Thyroid gland (tissue), 4 donors: ENCODE measurements at regions not wholly inside any gene's neighbourhood (a gene's known extent, or its start where the extent isn't known, plus 50 kb on each side); places are given as distances from the start of the nearest gene placed in this dataset.

Source experiments
- DNase-seq, 2 donors: peaks; one replicate each; pipeline ENCODE4 v3.0.0-alpha.2; 2019
- H3K27ac ChIP-seq, 3 donors: fragments of 200-600 bp; sonication (generic); 1 replicate in 2 of 3; 2 replicates in 1 of 3; pipeline ENCODE4 v1.5.1; 2016 to 2019; ENCODE audit warnings: mild to moderate bottlenecking in 1 of 3, moderate library complexity in 1 of 3
- H3K27me3 ChIP-seq: fragments of 200-600 bp; sonication (generic); one replicate; pipeline ENCODE4 v1.5.1; 2019
- H3K36me3 ChIP-seq, 2 donors: fragments of 200-600 bp; sonication (generic); one replicate each; pipeline ENCODE4 v1.5.1; 2016 to 2019
- H3K4me1 ChIP-seq, 2 donors: fragments of 200-600 bp; sonication (generic); one replicate each; pipeline ENCODE4 v1.5.1; 2017 to 2019
- H3K4me3 ChIP-seq, 3 donors: fragments of 200-600 bp; sonication (generic); replicated peaks in 1 of 3; 1 replicate in 2 of 3; 2 replicates in 1 of 3; pipeline ENCODE4 v1.5.1; 2016; ENCODE audit warnings: mild to moderate bottlenecking in 1 of 3
- H3K9me3 ChIP-seq: fragments of 200-600 bp; sonication (generic); one replicate; pipeline ENCODE4 v1.5.1; 2017
- CTCF ChIP-seq, 6 experiments: fragments of 200-600 bp in 3 of 6; fragments of 450-650 bp in 3 of 6; sonication (generic) in 3 of 6; IDR thresholded peaks; one replicate each; pipeline ENCODE4 v1.5.1; 2016 to 2019; ENCODE audit warnings: antibody characterized with exemption in 6 of 6, mild to moderate bottlenecking in 2 of 6, inconsistent platforms in 1 of 6, moderate library complexity in 1 of 6
- POLR2A ChIP-seq, 2 donors: fragments of 450-650 bp; IDR thresholded peaks; one replicate each; pipeline ENCODE4 v1.6.1; 2017; ENCODE audit warnings: antibody characterized with exemption in 2 of 2, mild to moderate bottlenecking in 2 of 2, moderate library complexity in 1 of 2
- WGBS, 2 donors: methylation state at CpG; one replicate each; pipeline ENCODE4 v1.1.5; 2017; 5-methylcytosine and 5-hydroxymethylcytosine counted together
- intact Hi-C: fragments of 100-400 bp; cut with DNase I; formaldehyde crosslinking; loops from one replicate; pipeline ENCODE4 v1.15.1; 2023

GRCh38 chr22:22424210-22424800 lies 84.2 kb downstream of the ZNF280B start:
- intact Hi-C loops: no loop called here
- TF ChIP-seq POLR2A (IDR thresholded peaks at IDR 0.05): no peak
- no peak for TF ChIP-seq CTCF (IDR thresholded peaks at IDR 0.05)
- whole genome bisulfite sequencing, 2 donors: 64 to 84% methylated on average over 13 of the region's 13 CpGs

GRCh38 chr22:22424956-22425355 lies 83.6 kb downstream of the ZNF280B start:
- intact Hi-C loops: no loop called here

More at GRCh38 chr22:22424210-22424800, 84.2 kb downstream of the ZNF280B start:
- no peak for DNase-seq
- no peaks in the 10 kb centered on the region for H3K27me3 ChIP-seq
- no peaks in the 10 kb centered on the region for H3K9me3 ChIP-seq
- no peak overlapping the region for H3K27ac ChIP-seq
- no peaks in the 10 kb centered on the region for H3K36me3 ChIP-seq
- H3K4me1 ChIP-seq: no peaks in the 10 kb centered on the region
- H3K4me3 ChIP-seq: no peak overlapping the region

GRCh38 chr22:22425356-22425755 lies 83.2 kb downstream of the ZNF280B start:
- no peak for TF ChIP-seq POLR2A (IDR thresholded peaks at IDR 0.05)
- TF ChIP-seq CTCF (IDR thresholded peaks at IDR 0.05): no peak
- WGBS, 2 donors: 67 to 78% methylated on average over 1 of the region's 1 CpG
- Histone ChIP-seq H3K27ac (no peak overlapping the region), H3K4me1 (no peaks in the 10 kb centered on the region), H3K4me3 (no peak overlapping the region), H3K27me3 (no peaks in the 10 kb centered on the region), H3K36me3 (no peaks in the 10 kb centered on the region), H3K9me3 (no peaks in the 10 kb centered on the region)
- intact Hi-C loops: no loop called here
- no peak for DNase-seq

More at GRCh38 chr22:22424956-22425355, 83.6 kb downstream of the ZNF280B start:
- no peak for DNase-seq
- WGBS, 2 donors: 93% methylated on average over 3 of the region's 3 CpGs
- no peak for TF ChIP-seq POLR2A (IDR thresholded peaks at IDR 0.05)
- TF ChIP-seq CTCF (IDR thresholded peaks at IDR 0.05): no peak
- no peaks in the 10 kb centered on the region for H3K36me3 ChIP-seq
- no peak overlapping the region for H3K27ac ChIP-seq
- no peaks in the 10 kb centered on the region for H3K4me1 ChIP-seq
- no peaks in the 10 kb centered on the region for H3K27me3 ChIP-seq
- no peak overlapping the region for H3K4me3 ChIP-seq
- H3K9me3 ChIP-seq: no peaks in the 10 kb centered on the region

GRCh38 chr22:22425783-22426624 lies 82.5 kb downstream of the ZNF280B start:
- intact Hi-C loops: no loop called here
- TF ChIP-seq CTCF (IDR thresholded peaks at IDR 0.05) (no peak), POLR2A (IDR thresholded peaks at IDR 0.05) (no peak)
- no peak for DNase-seq
- Histone ChIP-seq H3K36me3 (no peaks in the 10 kb centered on the region), H3K4me1 (no peaks in the 10 kb centered on the region), H3K27ac (no peak overlapping the region), H3K27me3 (no peaks in the 10 kb centered on the region), H3K4me3 (no peak overlapping the region), H3K9me3 (no peaks in the 10 kb centered on the region)
- WGBS, 2 donors: 71 to 76% methylated on average over 7 to 8 of the region's 8 CpGs

GRCh38 chr22:22427542-22428065 lies 80.9 kb downstream of the ZNF280B start:
- H3K9me3 ChIP-seq: no peaks in the 10 kb centered on the region
- no peak overlapping the region for H3K27ac ChIP-seq
- H3K27me3 ChIP-seq: no peaks in the 10 kb centered on the region
- DNase-seq: no peak
- intact Hi-C loops: no loop called here
- no peaks in the 10 kb centered on the region for H3K36me3 ChIP-seq
- TF ChIP-seq POLR2A (IDR thresholded peaks at IDR 0.05): no peak
- no peak for TF ChIP-seq CTCF (IDR thresholded peaks at IDR 0.05)
- no peak overlapping the region for H3K4me3 ChIP-seq
- 100% methylated on average over 4 of the region's 4 CpGs for WGBS, 2 donors
- no peaks in the 10 kb centered on the region for H3K4me1 ChIP-seq
